Progenitor cell of endocrine pancreas (in vitro differentiated cells): ENCODE measurements at regions not wholly inside any gene's neighbourhood (a gene's known extent, or its start where the extent isn't known, plus 50 kb on each side); places are given as distances from the start of the nearest gene placed in this dataset.

Experiments
- DNase-seq: peaks from one replicate; pipeline ENCODE4 v3.0.0; 2021; ENCODE audit warnings: low spot score; ENCODE audit not compliant: unreplicated experiment
- H3K27ac Mint-ChIP-seq: 2 replicates; pipeline ENCODE4 v1.8.0; 2021; ENCODE audit warnings: mild to moderate bottlenecking, moderate library complexity, mixed read lengths
- H3K27me3 Mint-ChIP-seq: 2 replicates; pipeline ENCODE4 v1.8.0; 2021; ENCODE audit warnings: mixed read lengths
- H3K36me3 Mint-ChIP-seq: 2 replicates; pipeline ENCODE4 v1.8.0; 2022; ENCODE audit warnings: mixed read lengths; ENCODE audit not compliant: insufficient read depth
- H3K4me1 Mint-ChIP-seq: 2 replicates; pipeline ENCODE4 v1.8.0; 2021; ENCODE audit warnings: low read depth, mixed read lengths
- H3K4me3 Mint-ChIP-seq: 2 replicates; pipeline ENCODE4 v1.8.0; 2021; ENCODE audit warnings: low read depth, mild to moderate bottlenecking, moderate library complexity, mixed read lengths
- H3K9me3 Mint-ChIP-seq: 2 replicates; pipeline ENCODE4 v1.8.0; 2021; ENCODE audit warnings: low read depth, mixed read lengths
- CTCF ChIP-seq: fragments of 200-600 bp; sonication (generic); IDR thresholded peaks from one replicate; pipeline ENCODE4 v1.5.0; 2021; ENCODE audit warnings: antibody characterized with exemption, mild to moderate bottlenecking; ENCODE audit not compliant: unreplicated experiment

GRCh38 chr22:49494555-49494954, 333.1 kb downstream of the BRD1 start:
- Mint-ChIP-seq H3K27me3 (peaks cover 3% of the 10 kb centered on the region), H3K9me3 (no peaks in the 10 kb centered on the region), H3K36me3 (no peaks in the 10 kb centered on the region), H3K4me3 (no peak overlapping the region), H3K27ac (no peak overlapping the region), H3K4me1 (no peaks in the 10 kb centered on the region)
- DNase-seq = no peak
- TF ChIP-seq CTCF = no peak

- no peak for TF ChIP-seq CTCF
- H3K4me3 Mint-ChIP-seq = no peak overlapping the region
- no peaks in the 10 kb centered on the region for H3K9me3 Mint-ChIP-seq
- peaks cover under 1% of the 10 kb centered on the region for H3K4me1 Mint-ChIP-seq
- peaks cover 1% of the 10 kb centered on the region for H3K27me3 Mint-ChIP-seq
- no peaks in the 10 kb centered on the region for H3K36me3 Mint-ChIP-seq
- DNase-seq = no peak
- H3K27ac Mint-ChIP-seq = no peak overlapping the region
Measured at GRCh38 chr22:49492741-49493251, 334.9 kb downstream of the BRD1 start.

GRCh38 chr22:49492308-49492707, 335.4 kb downstream of the BRD1 start:
- Mint-ChIP-seq H3K27ac (no peak overlapping the region), H3K36me3 (no peaks in the 10 kb centered on the region), H3K9me3 (no peaks in the 10 kb centered on the region), H3K27me3 (peaks cover 3% of the 10 kb centered on the region), H3K4me1 (peaks cover 1% of the 10 kb centered on the region), H3K4me3 (no peak overlapping the region)
- no peak for TF ChIP-seq CTCF
- DNase-seq = no peak

- H3K36me3 Mint-ChIP-seq = no peaks in the 10 kb centered on the region
- no peaks in the 10 kb centered on the region for H3K9me3 Mint-ChIP-seq
- H3K4me3 Mint-ChIP-seq = no peak overlapping the region
- TF ChIP-seq CTCF = no peak
- no peak for DNase-seq
- H3K27me3 Mint-ChIP-seq = peaks cover 3% of the 10 kb centered on the region
- H3K4me1 Mint-ChIP-seq = peaks cover 1% of the 10 kb centered on the region
- H3K27ac Mint-ChIP-seq = no peak overlapping the region
Measured at GRCh38 chr22:49491726-49492125, 335.9 kb downstream of the BRD1 start.

GRCh38 chr22:49491221-49491635, 336.4 kb downstream of the BRD1 start:
- DNase-seq = no peak
- no peak overlapping the region for H3K27ac Mint-ChIP-seq
- no peaks in the 10 kb centered on the region for H3K36me3 Mint-ChIP-seq
- peaks cover 1% of the 10 kb centered on the region for H3K4me1 Mint-ChIP-seq
- no peaks in the 10 kb centered on the region for H3K9me3 Mint-ChIP-seq
- no peak for TF ChIP-seq CTCF
- H3K4me3 Mint-ChIP-seq = no peak overlapping the region
- H3K27me3 Mint-ChIP-seq = peaks cover 3% of the 10 kb centered on the region
